IPS DF 4.7 (cell line): ENCODE measurements at regions not wholly inside any gene's neighbourhood (a gene's known extent, or its start where the extent isn't known, plus 50 kb on each side); places are given as distances from the start of the nearest gene placed in this dataset.

Experiments used
- DNase-seq: peaks from one replicate; pipeline ENCODE4 v3.0.0-alpha.2; 2013; ENCODE audit warnings: low spot score; ENCODE audit errors: extremely low read depth

GRCh38 chr1:90147093-90147492, 152.2 kb downstream of the ZNF326 start:
- DNase-seq: no peak

- DNase-seq: no peak
These were observed 149.9 kb downstream of the ZNF326 start for GRCh38 chr1:90144820-90145219.

- no peak for DNase-seq
These were observed 148.7 kb downstream of the ZNF326 start for GRCh38 chr1:90143591-90143990.

- no peak for DNase-seq
These were observed 147.8 kb downstream of the ZNF326 start for GRCh38 chr1:90142697-90143096.

- DNase-seq: no peak
These were observed 144.9 kb downstream of the ZNF326 start for GRCh38 chr1:90139837-90140236.

GRCh38 chr1:90135286-90135685, 140.4 kb downstream of the ZNF326 start:
- DNase-seq: no peak

- no peak for DNase-seq
These were observed 139.5 kb downstream of the ZNF326 start for GRCh38 chr1:90134175-90134955.

GRCh38 chr1:90133133-90133532, 138.2 kb downstream of the ZNF326 start:
- peak; percentile 11 for DNase-seq

GRCh38 chr1:90132306-90132705, 137.4 kb downstream of the ZNF326 start:
- DNase-seq: no peak

- DNase-seq: no peak
These were observed 132.5 kb downstream of the ZNF326 start for GRCh38 chr1:90127288-90127953.

- no peak for DNase-seq
These were observed 131.9 kb downstream of the ZNF326 start for GRCh38 chr1:90126834-90127233.

GRCh38 chr1:90122654-90123340, 127.9 kb downstream of the ZNF326 start:
- DNase-seq: no peak

GRCh38 chr1:90114521-90115141, 119.7 kb downstream of the ZNF326 start:
- DNase-seq: peak; percentile 11

- no peak for DNase-seq
These were observed 113.1 kb downstream of the ZNF326 start for GRCh38 chr1:90107990-90108389.

GRCh38 chr1:90106311-90106710, 111.4 kb downstream of the ZNF326 start:
- DNase-seq: no peak

- no peak for DNase-seq
These were observed 110.1 kb downstream of the ZNF326 start for GRCh38 chr1:90104941-90105538.

GRCh38 chr1:90100566-90100965, 105.7 kb downstream of the ZNF326 start:
- no peak for DNase-seq

- no peak for DNase-seq
These were observed 97.5 kb downstream of the ZNF326 start for GRCh38 chr1:90092441-90092840.
